ENCODE measurements at regions not wholly inside any gene's neighbourhood (a gene's known extent, or its start where the extent isn't known, plus 50 kb on each side); places are given as distances from the start of the nearest gene placed in this dataset.

DNA sequence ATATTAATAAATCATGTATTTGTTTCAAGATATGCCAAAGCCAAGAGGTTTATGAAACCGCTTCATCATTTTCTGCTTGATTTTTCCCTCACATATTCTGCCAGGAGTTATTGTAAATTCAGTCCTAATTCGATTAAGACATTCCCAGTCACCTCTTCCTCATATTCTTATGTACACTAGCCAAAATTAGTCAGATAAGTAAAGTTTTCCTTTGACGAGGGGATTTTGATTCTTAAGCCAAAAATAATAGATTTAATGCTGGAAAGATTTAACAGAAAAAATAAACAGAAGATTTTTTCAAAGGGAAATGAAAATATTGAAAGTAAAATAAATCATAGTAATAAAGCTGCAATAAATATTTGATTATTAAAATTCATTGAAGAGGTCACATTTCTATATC lies 51.0 kb upstream of the VEGFC start:
- DNase-seq (ENCODE audit: low read depth in 2 of 2) = no peak

DNA sequence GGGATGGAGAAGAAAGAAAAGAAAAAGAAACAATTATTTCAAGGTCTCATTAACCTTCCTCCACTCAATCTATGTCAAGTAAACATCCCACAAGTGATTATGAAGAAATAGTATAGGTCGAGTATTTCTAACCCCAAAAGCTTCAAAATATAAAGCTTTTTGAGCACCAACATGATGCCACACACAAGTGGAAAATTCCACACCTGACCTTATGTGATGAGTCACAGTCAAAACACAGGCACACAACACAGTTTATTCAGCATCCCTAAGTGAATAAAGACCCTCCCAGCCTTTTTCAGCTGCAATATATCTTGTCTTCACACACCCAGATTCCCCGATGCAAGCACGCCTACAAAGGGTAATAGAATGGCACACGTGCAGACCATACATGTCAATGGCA lies 51.7 kb upstream of the VEGFC start:
- DNase-seq (ENCODE audit: low read depth in 2 of 2) = no peak

GRCh38 chr4:176845636-176846035 lies 52.9 kb upstream of the VEGFC start:
- no peak for DNase-seq (ENCODE audit: low read depth in 2 of 2)

GRCh38 chr4:176849076-176849475 lies 56.4 kb upstream of the VEGFC start:
- no peak for DNase-seq (ENCODE audit: low read depth in 2 of 2)

GRCh38 chr4:176850436-176850835 lies 57.7 kb upstream of the VEGFC start:
- DNase-seq (ENCODE audit: low read depth in 2 of 2) = no peak

GRCh38 chr4:176856421-176856820 lies 63.7 kb upstream of the VEGFC start:
- no peak for DNase-seq (ENCODE audit: low read depth in 2 of 2)

DNA sequence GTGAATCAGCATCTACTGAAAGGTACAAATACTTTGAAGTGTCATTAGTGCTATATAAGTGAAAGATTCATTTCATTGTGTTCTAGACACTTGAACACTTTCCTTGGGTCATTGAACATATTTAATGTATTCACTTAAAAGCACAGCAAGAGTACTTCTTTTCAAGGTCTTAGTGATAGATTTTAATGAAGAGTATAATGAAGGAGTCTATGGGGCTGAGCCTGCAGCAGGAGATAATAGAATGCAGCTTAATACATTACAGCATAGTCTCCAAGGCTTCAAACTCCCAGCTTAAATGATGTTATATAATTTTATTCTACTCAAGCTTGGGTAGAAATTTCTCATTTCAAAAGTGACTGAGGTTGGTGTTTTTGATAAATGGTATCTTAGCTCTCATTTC lies 66.1 kb upstream of the VEGFC start:
- no peak for DNase-seq (ENCODE audit: low read depth in 2 of 2)

- DNase-seq (ENCODE audit: low read depth in 2 of 2) = no peak
Observed at GRCh38 chr4:176864238-176864637, 71.5 kb upstream of the VEGFC start.

GRCh38 chr4:176868676-176869075 lies 76.0 kb upstream of the VEGFC start:
- no peak for DNase-seq (ENCODE audit: low read depth in 2 of 2)

- DNase-seq (ENCODE audit: low read depth in 2 of 2) = no peak
Observed at GRCh38 chr4:176872461-176872860, 79.7 kb upstream of the VEGFC start.

GRCh38 chr4:176874721-176875445 lies 82.2 kb upstream of the VEGFC start:
- no peak for DNase-seq (ENCODE audit: low read depth in 2 of 2)

DNA sequence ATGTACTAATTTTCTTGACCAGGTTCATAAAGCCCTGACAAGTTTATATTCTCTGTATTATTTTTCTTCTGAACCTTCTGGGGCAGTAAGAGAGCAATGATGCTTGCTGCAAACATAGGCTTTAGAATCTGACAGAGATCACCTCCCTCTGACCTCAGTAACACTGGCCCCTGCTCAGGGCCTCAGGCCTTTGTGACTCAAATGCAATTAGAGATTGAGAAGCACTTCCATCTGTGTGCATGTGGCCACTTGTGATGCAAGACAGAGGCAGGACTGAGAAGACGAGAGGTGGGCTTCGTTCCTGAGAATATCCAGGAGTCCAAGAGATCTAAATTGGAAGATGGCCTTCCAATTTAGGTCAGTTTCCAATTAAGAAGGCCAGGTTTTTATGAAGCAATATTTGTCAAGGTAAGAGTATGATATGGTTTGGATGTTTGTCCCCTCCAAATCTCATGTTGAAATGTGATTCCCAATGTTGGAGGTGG lies 82.8 kb upstream of the VEGFC start:
- no peak for DNase-seq (ENCODE audit: low read depth in 2 of 2)

- no peak for DNase-seq (ENCODE audit: low read depth in 2 of 2)
Observed at GRCh38 chr4:176879380-176880116, 86.8 kb upstream of the VEGFC start.

DNA sequence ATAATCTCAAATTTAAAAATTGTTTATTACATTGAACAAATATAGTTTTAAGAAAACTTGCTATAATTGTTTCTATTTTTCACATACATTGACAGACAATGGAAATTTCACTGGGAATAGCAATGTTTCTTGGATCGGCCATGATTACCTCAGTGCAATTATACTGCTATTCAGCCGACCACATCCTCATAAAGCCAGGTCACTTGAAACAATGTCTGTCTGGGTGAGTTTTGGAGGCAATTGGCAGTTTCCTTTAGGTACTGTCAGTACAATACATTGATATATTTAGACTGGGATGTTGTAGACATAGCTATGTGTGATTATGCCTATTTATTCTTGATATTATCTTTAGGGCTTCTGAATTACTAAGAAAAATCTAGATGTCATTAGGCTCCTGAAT lies 89.5 kb upstream of the VEGFC start:
- DNase-seq (ENCODE audit: low read depth in 2 of 2) = no peak

GRCh38 chr4:176883108-176883550 lies 90.4 kb upstream of the VEGFC start:
- no peak for DNase-seq (ENCODE audit: low read depth in 2 of 2)

DNA sequence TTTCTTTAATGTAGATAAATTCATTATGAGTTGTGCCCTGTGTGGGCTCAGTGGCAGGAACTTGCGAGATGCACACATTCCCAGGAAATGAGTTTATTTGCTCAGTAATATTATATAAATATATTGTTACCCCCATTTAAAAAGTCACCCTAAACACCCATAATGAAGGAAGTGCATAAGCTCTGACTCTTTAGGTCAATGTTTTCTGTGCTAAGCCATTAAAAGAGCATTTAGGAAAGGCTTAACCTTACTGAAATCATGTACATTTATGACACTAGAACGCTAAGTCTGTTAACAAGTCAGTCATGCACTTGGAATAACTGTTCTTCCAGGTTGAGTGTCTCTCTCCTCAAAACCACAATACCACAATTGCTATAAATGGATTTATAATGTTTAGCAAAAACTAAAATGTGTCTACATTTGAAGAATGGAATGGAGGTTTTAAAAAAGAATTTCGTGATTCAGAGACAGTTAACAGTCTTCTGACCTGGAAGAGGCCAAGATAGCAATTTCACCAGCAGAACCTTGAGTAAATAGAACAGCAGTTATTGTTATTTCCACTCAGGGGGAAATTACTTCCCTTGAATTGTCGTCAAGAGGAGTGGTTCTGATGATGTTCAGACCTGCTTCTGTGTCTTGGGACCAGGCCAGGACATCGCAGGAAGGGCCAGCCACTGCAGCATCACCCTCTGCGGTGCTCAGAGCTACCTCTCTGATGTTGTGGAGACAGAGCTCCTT lies 91.1 kb upstream of the VEGFC start:
- DNase-seq (ENCODE audit: low read depth in 2 of 2) = no peak

GRCh38 chr4:176885224-176885623 lies 92.5 kb upstream of the VEGFC start:
- DNase-seq (ENCODE audit: low read depth in 2 of 2) = no peak

DNA sequence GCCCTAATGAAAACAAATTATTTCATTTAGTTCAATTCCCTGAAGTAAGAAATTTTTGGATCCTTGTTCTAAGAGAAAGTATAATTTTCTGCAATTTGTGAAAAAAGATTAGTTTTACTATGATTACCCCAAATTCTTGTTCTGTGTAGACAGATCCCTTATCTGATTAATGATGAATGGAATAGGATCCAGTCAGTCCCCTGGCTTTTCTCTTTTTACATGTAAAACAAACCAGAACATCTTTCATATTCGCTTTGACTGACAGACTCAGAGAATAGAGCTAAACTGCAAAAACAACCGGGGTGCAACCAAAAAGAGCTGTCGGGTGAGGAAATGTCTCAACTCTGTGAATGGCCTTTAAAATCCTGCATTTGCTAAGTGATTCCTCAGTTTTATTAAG lies 93.4 kb upstream of the VEGFC start:
- DNase-seq (ENCODE audit: low read depth in 2 of 2) = no peak

DNA sequence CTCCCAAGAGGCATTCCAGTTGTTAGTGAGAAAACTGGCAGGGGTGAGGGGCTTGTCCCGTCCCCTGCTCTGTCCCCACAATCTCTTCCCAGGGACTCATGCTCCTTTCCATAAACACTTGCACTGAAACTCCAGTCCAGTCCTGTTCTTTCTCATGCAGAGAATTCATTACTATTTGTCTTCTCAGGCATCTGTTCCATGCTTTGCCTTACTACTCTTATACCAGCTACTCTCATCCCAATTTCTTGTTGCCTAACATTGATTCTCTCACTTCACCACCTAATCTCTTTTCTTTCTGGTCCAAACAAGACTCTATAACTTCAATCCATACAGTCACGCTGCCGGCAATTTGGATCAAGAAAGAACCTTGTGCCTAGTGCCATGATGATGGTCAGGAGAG lies 97.1 kb upstream of the VEGFC start:
- no peak for DNase-seq (ENCODE audit: low read depth in 2 of 2)

GRCh38 chr4:176894498-176894897 lies 101.8 kb upstream of the VEGFC start:
- no peak for DNase-seq (ENCODE audit: low read depth in 2 of 2)

DNA sequence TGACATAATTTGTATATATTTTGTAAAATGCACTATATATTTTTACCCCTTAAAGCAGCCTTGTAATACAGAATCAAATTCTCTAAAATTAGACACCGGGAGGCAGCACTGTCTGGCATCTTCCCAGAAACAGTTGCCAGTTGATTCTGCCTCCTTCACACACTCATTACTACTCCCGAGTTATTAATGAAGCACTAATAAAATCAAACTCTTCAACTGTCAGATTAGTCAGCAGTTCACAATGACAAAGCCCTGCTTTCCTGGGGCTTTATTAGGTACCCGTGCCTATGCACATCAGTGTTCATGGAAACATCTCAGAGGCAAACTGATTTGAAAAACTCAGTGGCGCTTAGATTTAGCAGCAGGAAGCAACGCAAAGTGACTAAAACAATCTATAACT lies 103.5 kb upstream of the VEGFC start:
- DNase-seq (ENCODE audit: low read depth in 2 of 2) = no peak

GRCh38 chr4:176897226-176897625 lies 104.5 kb upstream of the VEGFC start:
- no peak for DNase-seq (ENCODE audit: low read depth in 2 of 2)

DNA sequence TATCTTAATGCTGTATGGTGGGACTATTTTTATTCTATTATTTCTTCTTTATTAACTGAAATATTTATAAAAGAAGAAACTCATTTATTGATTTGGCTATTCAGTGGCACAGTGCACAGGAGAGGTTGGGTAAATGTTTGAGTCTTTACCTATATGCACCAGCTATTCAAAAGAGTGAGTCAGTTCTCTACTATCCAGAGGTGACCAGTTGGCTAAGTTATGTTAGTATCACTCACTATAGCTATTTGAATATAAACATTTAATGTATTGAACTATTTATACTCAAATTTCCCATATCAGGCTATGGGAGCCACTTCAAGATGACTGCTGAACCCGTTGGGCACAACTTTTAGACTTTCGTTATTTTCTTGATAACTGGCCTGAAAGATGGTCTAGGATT lies 106.1 kb upstream of the VEGFC start:
- DNase-seq (ENCODE audit: low read depth in 2 of 2) = no peak
